ENCODE measurements at regions not wholly inside any gene's neighbourhood (a gene's known extent, or its start where the extent isn't known, plus 50 kb on each side); places are given as distances from the start of the nearest gene placed in this dataset.
"Not testable (repeated sequence)": the region's sequence is repeated elsewhere in the genome, so short reads cannot be mapped to it uniquely, and the experiment has no call there.

- TF ChIP-seq CTCF, POLR2A (IDR thresholded peaks at IDR 0.05): not testable (repeated sequence)
These were observed 2155.6 kb downstream of the NCAM2 start for GRCh38 chr21:23153842-23154241.

Data from right lobe of liver (tissue), 4 donors.